HG03039 (cell line): ENCODE measurements at regions not wholly inside any gene's neighbourhood (a gene's known extent, or its start where the extent isn't known, plus 50 kb on each side); places are given as distances from the start of the nearest gene placed in this dataset.

ENCODE experiments used
- ATAC-seq: cut with Tn5 transposase; IDR thresholded peaks from one replicate; pipeline ENCODE4 v1.9.1; 2021; ENCODE audit warnings: mild to moderate bottlenecking, moderate library complexity; ENCODE audit not compliant: unreplicated experiment

- ATAC-seq: no peak
These were observed 152.0 kb upstream of the HMCN1 start for GRCh38 chr1:185581961-185582725.

- no peak for ATAC-seq
These were observed 153.2 kb upstream of the HMCN1 start for GRCh38 chr1:185581020-185581419.

GRCh38 chr1:185578293-185578692, 155.9 kb upstream of the HMCN1 start:
- no peak for ATAC-seq

GRCh38 chr1:185574139-185574875, 159.9 kb upstream of the HMCN1 start:
- no peak for ATAC-seq

GRCh38 chr1:185573677-185574076, 160.5 kb upstream of the HMCN1 start:
- ATAC-seq: no peak

GRCh38 chr1:185573162-185573561, 161.0 kb upstream of the HMCN1 start:
- no peak for ATAC-seq

GRCh38 chr1:185570962-185571361, 163.2 kb upstream of the HMCN1 start:
- no peak for ATAC-seq

GRCh38 chr1:185568155-185569123, 165.8 kb upstream of the HMCN1 start:
- no peak for ATAC-seq

- ATAC-seq: no peak
These were observed 166.8 kb upstream of the HMCN1 start for GRCh38 chr1:185567440-185567839.

- ATAC-seq: no peak
These were observed 167.2 kb upstream of the HMCN1 start for GRCh38 chr1:185566995-185567394.

GRCh38 chr1:185565302-185565701, 168.9 kb upstream of the HMCN1 start:
- no peak for ATAC-seq

- no peak for ATAC-seq
These were observed 169.4 kb upstream of the HMCN1 start for GRCh38 chr1:185564816-185565215.

GRCh38 chr1:185562461-185563359, 171.5 kb upstream of the HMCN1 start:
- ATAC-seq: no peak

- ATAC-seq: no peak
These were observed 172.6 kb upstream of the HMCN1 start for GRCh38 chr1:185561629-185562028.

- no peak for ATAC-seq
These were observed 173.4 kb upstream of the HMCN1 start for GRCh38 chr1:185560760-185561159.

GRCh38 chr1:185559684-185560331, 174.4 kb upstream of the HMCN1 start:
- peak; percentile 95 for ATAC-seq

GRCh38 chr1:185559151-185559550, 175.0 kb upstream of the HMCN1 start:
- no peak for ATAC-seq

- no peak for ATAC-seq
These were observed 177.6 kb upstream of the HMCN1 start for GRCh38 chr1:185556561-185556960.

- ATAC-seq: no peak
These were observed 178.4 kb upstream of the HMCN1 start for GRCh38 chr1:185555743-185556142.

- no peak for ATAC-seq
These were observed 183.2 kb upstream of the HMCN1 start for GRCh38 chr1:185551008-185551407.
